HEK293 (cell line): ENCODE measurements at regions not wholly inside any gene's neighbourhood (a gene's known extent, or its start where the extent isn't known, plus 50 kb on each side); places are given as distances from the start of the nearest gene placed in this dataset.

Experiments used
- CTCF ChIA-PET: fragments of 350-600 bp; formaldehyde crosslinking; extraction: SDS; loops from one replicate; lab custom pipeline; 2021; ENCODE audit warnings: antibody characterized with exemption; lab: Yijun Ruan, JAX
- POLR2A ChIA-PET: fragments of 300-600 bp; formaldehyde crosslinking; extraction: SDS; loops from one replicate; lab custom pipeline; 2020; ENCODE audit warnings: antibody characterized with exemption, inconsistent platforms; lab: Yijun Ruan, JAX
- H3K27ac ChIP-seq: fragments of 200-500 bp; sonication (Bioruptor generic); 2 replicates; pipeline ENCODE4 v1.5.1; 2014; ENCODE audit warnings: low read depth, low read length, control low read depth, inconsistent platforms; ENCODE audit errors: extremely low read depth
- H3K36me3 ChIP-seq, 2 experiments: fragments of 200-500 bp in 1 of 2; sonication (Bioruptor generic) in 1 of 2; 1 replicate in 1 of 2; 2 replicates in 1 of 2; pipeline ENCODE4 v1.5.1; 2014 to 2017; ENCODE audit warnings: inconsistent platforms in 2 of 2, low read length in 2 of 2; ENCODE audit not compliant: control insufficient read depth in 2 of 2, insufficient read depth in 1 of 2
- H3K4me1 ChIP-seq: fragments of 200-500 bp; sonication (Bioruptor generic); 2 replicates; pipeline ENCODE4 v1.5.1; 2014; ENCODE audit warnings: mild to moderate bottlenecking, low read length, inconsistent platforms; ENCODE audit not compliant: control insufficient read depth, insufficient read depth
- H3K4me3 ChIP-seq: 2 replicates; pipeline ENCODE4 v1.5.1; 2011; ENCODE audit warnings: low read depth, mild to moderate bottlenecking, control low read depth, low read length, moderate library complexity
- H3K9me3 ChIP-seq: fragments of 200-500 bp; sonication (Bioruptor generic); 2 replicates; pipeline ENCODE4 v1.5.1; 2014; ENCODE audit warnings: low read depth, low read length, inconsistent platforms; ENCODE audit not compliant: control insufficient read depth, insufficient read depth
- GLI4 ChIP-seq: fragments of 450-650 bp; formaldehyde crosslinking; IDR thresholded peaks from 2 replicates; pipeline ENCODE4 v1.5.1; 2016; ENCODE audit warnings: missing biosample characterization, missing genetic modification characterization
- KLF7 ChIP-seq: fragments of 450-650 bp; formaldehyde crosslinking; IDR thresholded peaks from 2 replicates; pipeline ENCODE4 v1.5.1; 2016; ENCODE audit warnings: missing biosample characterization, missing genetic modification characterization, borderline replicate concordance
- KLF8 ChIP-seq: fragments of 450-650 bp; formaldehyde crosslinking; IDR thresholded peaks from 2 replicates; pipeline ENCODE4 v1.5.1; 2016; ENCODE audit warnings: missing biosample characterization, missing genetic modification characterization
- KLF9 ChIP-seq: fragments of 450-650 bp; formaldehyde crosslinking; IDR thresholded peaks from 2 replicates; pipeline ENCODE4 v1.5.1; 2016; ENCODE audit warnings: missing biosample characterization, missing genetic modification characterization, low read depth
- PRDM4 ChIP-seq: fragments of 450-650 bp; formaldehyde crosslinking; IDR thresholded peaks from 2 replicates; pipeline ENCODE4 v1.5.1; 2017; ENCODE audit warnings: missing biosample characterization, missing genetic modification characterization
- SP2 ChIP-seq: fragments of 450-650 bp; formaldehyde crosslinking; IDR thresholded peaks from 2 replicates; pipeline ENCODE4 v1.5.1; 2016; ENCODE audit warnings: missing biosample characterization, missing genetic modification characterization
- ZBTB17 ChIP-seq: fragments of 450-650 bp; formaldehyde crosslinking; IDR thresholded peaks from 2 replicates; pipeline ENCODE4 v1.5.1; 2016; ENCODE audit warnings: missing biosample characterization, missing genetic modification characterization
- ZBTB44 ChIP-seq: fragments of 450-650 bp; IDR thresholded peaks from 2 replicates; pipeline ENCODE4 v1.5.1; 2018; ENCODE audit warnings: missing biosample characterization, mild to moderate bottlenecking, missing genetic modification characterization
- ZFP41 ChIP-seq: fragments of 450-650 bp; formaldehyde crosslinking; IDR thresholded peaks from 2 replicates; pipeline ENCODE4 v1.5.1; 2016; ENCODE audit warnings: missing biosample characterization, missing genetic modification characterization, borderline replicate concordance
- ZFP69B ChIP-seq: fragments of 450-650 bp; formaldehyde crosslinking; IDR thresholded peaks from 2 replicates; pipeline ENCODE4 v1.5.1; 2016; ENCODE audit warnings: missing biosample characterization, missing genetic modification characterization
- ZNF169 ChIP-seq: fragments of 450-650 bp; formaldehyde crosslinking; IDR thresholded peaks from 2 replicates; pipeline ENCODE4 v1.5.1; 2016; ENCODE audit warnings: missing biosample characterization, missing genetic modification characterization
- ZNF248 ChIP-seq: fragments of 450-650 bp; formaldehyde crosslinking; IDR thresholded peaks from 2 replicates; pipeline ENCODE4 v1.5.1; 2017; ENCODE audit warnings: missing biosample characterization, missing genetic modification characterization
- ZNF266 ChIP-seq: fragments of 450-650 bp; formaldehyde crosslinking; IDR thresholded peaks from 2 replicates; pipeline ENCODE4 v1.5.1; 2016; ENCODE audit warnings: missing biosample characterization, missing genetic modification characterization, low read depth
- ZNF311 ChIP-seq: fragments of 450-650 bp; formaldehyde crosslinking; IDR thresholded peaks from 2 replicates; pipeline ENCODE4 v1.5.1; 2017; ENCODE audit warnings: missing biosample characterization, missing genetic modification characterization, borderline replicate concordance
- ZNF37A ChIP-seq: fragments of 450-650 bp; IDR thresholded peaks from 2 replicates; pipeline ENCODE4 v1.5.1; 2018; ENCODE audit warnings: missing biosample characterization, missing genetic modification characterization
- ZNF548 ChIP-seq: fragments of 450-650 bp; formaldehyde crosslinking; IDR thresholded peaks from 2 replicates; pipeline ENCODE4 v1.5.1; 2016; ENCODE audit warnings: missing biosample characterization, missing genetic modification characterization
- ZNF555 ChIP-seq: fragments of 450-650 bp; formaldehyde crosslinking; conservative IDR thresholded peaks from 2 replicates; pipeline ENCODE4 v1.5.1; 2017; ENCODE audit warnings: missing biosample characterization, mild to moderate bottlenecking, missing genetic modification characterization, inconsistent platforms
- ZNF580 ChIP-seq: fragments of 450-650 bp; formaldehyde crosslinking; IDR thresholded peaks from 2 replicates; pipeline ENCODE4 v1.5.1; 2016; ENCODE audit warnings: missing biosample characterization, missing genetic modification characterization
- ZNF629 ChIP-seq: fragments of 450-650 bp; formaldehyde crosslinking; IDR thresholded peaks from 2 replicates; pipeline ENCODE4 v1.5.1; 2017; ENCODE audit warnings: missing biosample characterization, missing genetic modification characterization
- ZNF645 ChIP-seq: fragments of 450-650 bp; formaldehyde crosslinking; IDR thresholded peaks from 2 replicates; pipeline ENCODE4; 2016; ENCODE audit warnings: missing biosample characterization, missing genetic modification characterization
- ZNF837 ChIP-seq: fragments of 450-650 bp; formaldehyde crosslinking; IDR thresholded peaks from 2 replicates; pipeline ENCODE4 v1.5.1; 2016; ENCODE audit warnings: missing biosample characterization, missing genetic modification characterization
- ZSCAN16 ChIP-seq: fragments of 450-650 bp; formaldehyde crosslinking; IDR thresholded peaks from 2 replicates; pipeline ENCODE4 v1.5.1; 2016; ENCODE audit warnings: missing biosample characterization, missing genetic modification characterization
- ZSCAN5A ChIP-seq: fragments of 450-650 bp; formaldehyde crosslinking; IDR thresholded peaks from 2 replicates; pipeline ENCODE4 v1.5.1; 2016; ENCODE audit warnings: missing biosample characterization, missing genetic modification characterization

- H3K4me3 ChIP-seq = no peak overlapping the region
- CTCF ChIA-PET = no interaction called here
- H3K27ac ChIP-seq = no peak overlapping the region
- TF ChIP-seq ZNF629 (tag by site-specific recombination) = no peak
- TF ChIP-seq GLI4 (tag by site-specific recombination) = no peak
- TF ChIP-seq ZSCAN16 (tag by site-specific recombination) = no peak
- no peak for TF ChIP-seq ZNF555 (tag by site-specific recombination)
- TF ChIP-seq ZNF837 (tag by site-specific recombination) = no peak
- no peak for TF ChIP-seq ZBTB17 (tag by site-specific recombination)
- no peak for TF ChIP-seq ZFP69B
- TF ChIP-seq KLF8 (tag by site-specific recombination) = no peak
- TF ChIP-seq ZNF548 (tag by site-specific recombination) = no peak
- no peak for TF ChIP-seq ZNF645 (tag by site-specific recombination)
- TF ChIP-seq ZNF248 = no peak
- TF ChIP-seq ZNF169 (tag by site-specific recombination) = no peak
- TF ChIP-seq ZNF37A = no peak
- no peak for TF ChIP-seq ZNF266 (tag by site-specific recombination)
- TF ChIP-seq ZNF311 (tag by site-specific recombination) = no peak
- TF ChIP-seq, all 188 proteins: peak for 0
- Histone ChIP-seq H3K4me1 (no peaks in the 10 kb centered on the region), H3K9me3 (no peaks in the 10 kb centered on the region), H3K36me3 (no peaks in the 10 kb centered on the region)
- POLR2A ChIA-PET = no interaction called here
Observed at GRCh38 chr16:65744401-65744800, 622.1 kb upstream of the CDH5 start.

GRCh38 chr16:65743558-65743957, 621.7 kb upstream of the CDH11 start:
- ChIA-PET CTCF (no interaction called here), POLR2A (no interaction called here)
- no peak for TF ChIP-seq ZBTB44 (tag by site-specific recombination)
- no peak for TF ChIP-seq ZNF248
- TF ChIP-seq PRDM4 (tag by site-specific recombination) = no peak
- TF ChIP-seq ZFP41 = no peak
- no peak for TF ChIP-seq SP2 (tag by site-specific recombination)
- TF ChIP-seq ZNF580 (tag by site-specific recombination) = no peak
- TF ChIP-seq KLF7 (tag by site-specific recombination) = no peak
- no peak for TF ChIP-seq ZBTB17 (tag by site-specific recombination)
- no peak for TF ChIP-seq KLF9 (tag by site-specific recombination)
- no peak for TF ChIP-seq ZSCAN5A (tag by site-specific recombination)
- no peak for TF ChIP-seq ZNF645 (tag by site-specific recombination)
- Histone ChIP-seq H3K27ac (no peak overlapping the region), H3K4me3 (no peak overlapping the region), H3K4me1 (no peaks in the 10 kb centered on the region), H3K9me3 (no peaks in the 10 kb centered on the region), H3K36me3 (no peaks in the 10 kb centered on the region)
